ENCODE measurements at regions not wholly inside any gene's neighbourhood (a gene's known extent, or its start where the extent isn't known, plus 50 kb on each side); places are given as distances from the start of the nearest gene placed in this dataset.
A peak's percentile ranks its signal among the peaks of the same experiment; 100 is the strongest.

GRCh38 chr13:103356226-103356864 is 290.1 kb upstream of the SLC10A2 start:
- Histone ChIP-seq H3K27ac (ENCODE audit: low read length) (no peak overlapping the region), H3K4me1 (ENCODE audit: control insufficient read depth, insufficient read depth, low read length) (no peaks in the 10 kb centered on the region; the same call in 1 of the 2 replicates), H3K9me3 (ENCODE audit: control insufficient read depth, insufficient read depth, low read length) (no peaks in the 10 kb centered on the region), H3K4me3 (ENCODE audit: low read length) (no peak overlapping the region), H3K36me3 (ENCODE audit: control insufficient read depth, insufficient read depth, low read length) (no peaks in the 10 kb centered on the region), H3K27me3 (ENCODE audit: control insufficient read depth, insufficient read depth, low read length) (no peaks in the 10 kb centered on the region)
- DNase-seq (ENCODE audit: low read depth, low spot score) = no peak
- no CpG with 5 or more reads among the region's 6 CpGs for WGBS (ENCODE audit: insufficient coverage, insufficient read length)

- H3K27ac ChIP-seq (ENCODE audit: low read length) = no peak overlapping the region
- H3K27me3 ChIP-seq (ENCODE audit: control insufficient read depth, insufficient read depth, low read length) = no peaks in the 10 kb centered on the region
- no peaks in the 10 kb centered on the region; the same call in 1 of the 2 replicates for H3K4me1 ChIP-seq (ENCODE audit: control insufficient read depth, insufficient read depth, low read length)
- no peak for DNase-seq (ENCODE audit: low read depth, low spot score)
- no peaks in the 10 kb centered on the region for H3K36me3 ChIP-seq (ENCODE audit: control insufficient read depth, insufficient read depth, low read length)
- no peak overlapping the region for H3K4me3 ChIP-seq (ENCODE audit: low read length)
- no peaks in the 10 kb centered on the region for H3K9me3 ChIP-seq (ENCODE audit: control insufficient read depth, insufficient read depth, low read length)
- WGBS (ENCODE audit: insufficient coverage, insufficient read length) = no CpG with 5 or more reads among the region's 2 CpGs
Observed at GRCh38 chr13:103354171-103354570, 288.0 kb upstream of the SLC10A2 start.

- WGBS (ENCODE audit: insufficient coverage, insufficient read length) = no CpG with 5 or more reads among the region's 10 CpGs
- no peaks in the 10 kb centered on the region for H3K27me3 ChIP-seq (ENCODE audit: control insufficient read depth, insufficient read depth, low read length)
- no peak for DNase-seq (ENCODE audit: low read depth, low spot score)
Observed at GRCh38 chr13:103351035-103351828, 285.0 kb upstream of the SLC10A2 start.

GRCh38 chr13:103350147-103350546 is 283.9 kb upstream of the SLC10A2 start:
- H3K27me3 ChIP-seq (ENCODE audit: control insufficient read depth, insufficient read depth, low read length) = no peaks in the 10 kb centered on the region
- no peak overlapping the region for H3K4me3 ChIP-seq (ENCODE audit: low read length)
- no peak overlapping the region for H3K27ac ChIP-seq (ENCODE audit: low read length)
- no peaks in the 10 kb centered on the region for H3K9me3 ChIP-seq (ENCODE audit: control insufficient read depth, insufficient read depth, low read length)
- no peaks in the 10 kb centered on the region for H3K36me3 ChIP-seq (ENCODE audit: control insufficient read depth, insufficient read depth, low read length)
- no CpG with 5 or more reads among the region's 1 CpG for WGBS (ENCODE audit: insufficient coverage, insufficient read length)
- no peak for DNase-seq (ENCODE audit: low read depth, low spot score)
- H3K4me1 ChIP-seq (ENCODE audit: control insufficient read depth, insufficient read depth, low read length) = no peaks in the 10 kb centered on the region; the same call in 1 of the 2 replicates

More at GRCh38 chr13:103351035-103351828, 285.0 kb upstream of the SLC10A2 start:
- Histone ChIP-seq H3K27ac (ENCODE audit: low read length) (no peak overlapping the region), H3K4me1 (ENCODE audit: control insufficient read depth, insufficient read depth, low read length) (no peaks in the 10 kb centered on the region; the same call in 1 of the 2 replicates), H3K36me3 (ENCODE audit: control insufficient read depth, insufficient read depth, low read length) (no peaks in the 10 kb centered on the region), H3K4me3 (ENCODE audit: low read length) (no peak overlapping the region; the same call in 1 of the 2 replicates), H3K9me3 (ENCODE audit: control insufficient read depth, insufficient read depth, low read length) (no peaks in the 10 kb centered on the region)

- no peaks in the 10 kb centered on the region; the same call in 1 of the 2 replicates for H3K4me1 ChIP-seq (ENCODE audit: control insufficient read depth, insufficient read depth, low read length)
- no peak overlapping the region for H3K27ac ChIP-seq (ENCODE audit: low read length)
- WGBS (ENCODE audit: insufficient coverage, insufficient read length) = no CpG with 5 or more reads among the region's 6 CpGs
- no peaks in the 10 kb centered on the region for H3K27me3 ChIP-seq (ENCODE audit: control insufficient read depth, insufficient read depth, low read length)
- DNase-seq (ENCODE audit: low read depth, low spot score) = no peak
- no peaks in the 10 kb centered on the region for H3K9me3 ChIP-seq (ENCODE audit: control insufficient read depth, insufficient read depth, low read length)
- H3K36me3 ChIP-seq (ENCODE audit: control insufficient read depth, insufficient read depth, low read length) = no peaks in the 10 kb centered on the region
- no peak overlapping the region for H3K4me3 ChIP-seq (ENCODE audit: low read length)
Observed at GRCh38 chr13:103349211-103349980, 283.2 kb upstream of the SLC10A2 start.

GRCh38 chr13:103335241-103335640 is 269.0 kb upstream of the SLC10A2 start:
- H3K9me3 ChIP-seq (ENCODE audit: control insufficient read depth, insufficient read depth, low read length) = no peaks in the 10 kb centered on the region
- no peak overlapping the region for H3K4me3 ChIP-seq (ENCODE audit: low read length)
- no peak for DNase-seq (ENCODE audit: low read depth, low spot score)
- no peak overlapping the region for H3K27ac ChIP-seq (ENCODE audit: low read length)
- H3K36me3 ChIP-seq (ENCODE audit: control insufficient read depth, insufficient read depth, low read length) = no peaks in the 10 kb centered on the region
- no CpG with 5 or more reads among the region's 3 CpGs for WGBS (ENCODE audit: insufficient coverage, insufficient read length)
- no peaks in the 10 kb centered on the region for H3K4me1 ChIP-seq (ENCODE audit: control insufficient read depth, insufficient read depth, low read length)
- no peaks in the 10 kb centered on the region for H3K27me3 ChIP-seq (ENCODE audit: control insufficient read depth, insufficient read depth, low read length)

GRCh38 chr13:103331924-103332323 is 265.7 kb upstream of the SLC10A2 start:
- H3K27ac ChIP-seq (ENCODE audit: low read length) = no peak overlapping the region
- DNase-seq (ENCODE audit: low read depth, low spot score) = no peak
- H3K27me3 ChIP-seq (ENCODE audit: control insufficient read depth, insufficient read depth, low read length) = no peaks in the 10 kb centered on the region
- no peak overlapping the region for H3K4me3 ChIP-seq (ENCODE audit: low read length)
- H3K4me1 ChIP-seq (ENCODE audit: control insufficient read depth, insufficient read depth, low read length) = no peaks in the 10 kb centered on the region
- no peaks in the 10 kb centered on the region for H3K9me3 ChIP-seq (ENCODE audit: control insufficient read depth, insufficient read depth, low read length)
- H3K36me3 ChIP-seq (ENCODE audit: control insufficient read depth, insufficient read depth, low read length) = no peaks in the 10 kb centered on the region
- WGBS (ENCODE audit: insufficient coverage, insufficient read length) = no CpG with 5 or more reads among the region's 4 CpGs

- no peak overlapping the region for H3K27ac ChIP-seq (ENCODE audit: low read length)
- no peaks in the 10 kb centered on the region for H3K9me3 ChIP-seq (ENCODE audit: control insufficient read depth, insufficient read depth, low read length)
- H3K4me1 ChIP-seq (ENCODE audit: control insufficient read depth, insufficient read depth, low read length) = no peaks in the 10 kb centered on the region
- H3K4me3 ChIP-seq (ENCODE audit: low read length) = no peak overlapping the region
- WGBS (ENCODE audit: insufficient coverage, insufficient read length) = no CpG with 5 or more reads among the region's 1 CpG
- no peaks in the 10 kb centered on the region for H3K27me3 ChIP-seq (ENCODE audit: control insufficient read depth, insufficient read depth, low read length)
- DNase-seq (ENCODE audit: low read depth, low spot score) = no peak
- H3K36me3 ChIP-seq (ENCODE audit: control insufficient read depth, insufficient read depth, low read length) = no peaks in the 10 kb centered on the region
Observed at GRCh38 chr13:103328899-103329298, 262.7 kb upstream of the SLC10A2 start.

- Histone ChIP-seq H3K27ac (ENCODE audit: low read length) (no peak overlapping the region), H3K4me1 (ENCODE audit: control insufficient read depth, insufficient read depth, low read length) (no peaks in the 10 kb centered on the region), H3K36me3 (ENCODE audit: control insufficient read depth, insufficient read depth, low read length) (no peaks in the 10 kb centered on the region), H3K9me3 (ENCODE audit: control insufficient read depth, insufficient read depth, low read length) (no peaks in the 10 kb centered on the region), H3K4me3 (ENCODE audit: low read length) (no peak overlapping the region), H3K27me3 (ENCODE audit: control insufficient read depth, insufficient read depth, low read length) (no peaks in the 10 kb centered on the region)
- WGBS (ENCODE audit: insufficient coverage, insufficient read length) = 100% methylated on average over 1 of the region's 2 CpGs
- no peak for DNase-seq (ENCODE audit: low read depth, low spot score)
Observed at GRCh38 chr13:103326326-103326725, 260.1 kb upstream of the SLC10A2 start.

- peak; percentile 4 for DNase-seq (ENCODE audit: low read depth, low spot score)
- Histone ChIP-seq H3K27ac (ENCODE audit: low read length) (no peak overlapping the region), H3K27me3 (ENCODE audit: control insufficient read depth, insufficient read depth, low read length) (no peaks in the 10 kb centered on the region), H3K4me1 (ENCODE audit: control insufficient read depth, insufficient read depth, low read length) (no peaks in the 10 kb centered on the region), H3K9me3 (ENCODE audit: control insufficient read depth, insufficient read depth, low read length) (no peaks in the 10 kb centered on the region), H3K4me3 (ENCODE audit: low read length) (no peak overlapping the region), H3K36me3 (ENCODE audit: control insufficient read depth, insufficient read depth, low read length) (no peaks in the 10 kb centered on the region)
- no CpG with 5 or more reads among the region's 2 CpGs for WGBS (ENCODE audit: insufficient coverage, insufficient read length)
Observed at GRCh38 chr13:103325672-103326071, 259.5 kb upstream of the SLC10A2 start.

All from iPS DF 6.9 (cell line).